Neuronal stem cell (in vitro differentiated cells): ENCODE measurements at regions not wholly inside any gene's neighbourhood (a gene's known extent, or its start where the extent isn't known, plus 50 kb on each side); places are given as distances from the start of the nearest gene placed in this dataset.

Experiments used
- DNase-seq: peaks from one replicate; pipeline ENCODE4 v3.0.0-alpha.2; 2013; ENCODE audit warnings: low spot score
- H2AFZ ChIP-seq: one replicate; pipeline ENCODE4 v1.6.1; 2013; ENCODE audit warnings: mild to moderate bottlenecking, low read length, inconsistent platforms
- H2AK5ac ChIP-seq: 2 replicates; pipeline ENCODE4 v1.6.1; 2013; ENCODE audit warnings: low read depth, mild to moderate bottlenecking, inconsistent platforms, low read length, moderate library complexity, mixed read lengths
- H2BK120ac ChIP-seq: 2 replicates; pipeline ENCODE4 v1.6.1; 2013; ENCODE audit warnings: low read depth, mild to moderate bottlenecking, inconsistent platforms, low read length, moderate library complexity, mixed read lengths
- H2BK12ac ChIP-seq: one replicate; pipeline ENCODE4 v1.6.1; 2013; ENCODE audit warnings: low read length, inconsistent platforms
- H2BK15ac ChIP-seq: 2 replicates; pipeline ENCODE4 v1.6.1; 2013; ENCODE audit warnings: mild to moderate bottlenecking, low read length, inconsistent platforms, mixed read lengths
- H2BK5ac ChIP-seq: one replicate; pipeline ENCODE4 v1.6.1; 2013; ENCODE audit warnings: inconsistent platforms, mild to moderate bottlenecking, low read length, moderate library complexity
- H3K14ac ChIP-seq: one replicate; pipeline ENCODE4 v1.6.1; 2013; ENCODE audit warnings: low read length, inconsistent platforms
- H3K18ac ChIP-seq: 2 replicates; pipeline ENCODE4 v1.6.1; 2013; ENCODE audit warnings: low read length, inconsistent platforms
- H3K23ac ChIP-seq: 2 replicates; pipeline ENCODE4 v1.6.1; 2013; ENCODE audit warnings: low read depth, mild to moderate bottlenecking, mixed read lengths, low read length, inconsistent platforms; ENCODE audit not compliant: poor library complexity
- H3K27ac ChIP-seq: replicated peaks from 3 replicates; pipeline ENCODE4 v1.5.1; 2013; ENCODE audit warnings: low read length, inconsistent platforms
- H3K27me3 ChIP-seq, 3 experiments: 2 replicates each; pipeline ENCODE4 v1.6.1; 2013; ENCODE audit warnings: low read length in 3 of 3, mild to moderate bottlenecking in 2 of 3, inconsistent platforms in 1 of 3, low read depth in 1 of 3, mixed read lengths in 1 of 3, moderate library complexity in 1 of 3; ENCODE audit not compliant: control insufficient read depth in 3 of 3, insufficient read depth in 3 of 3
- H3K36me3 ChIP-seq, 2 donors: replicated peaks in 1 of 2; 2 replicates each; pipeline ENCODE4 v1.6.1; 2013; ENCODE audit warnings: low read length in 2 of 2; ENCODE audit not compliant: control insufficient read depth in 2 of 2, insufficient read depth in 2 of 2
- H3K4ac ChIP-seq: 2 replicates; pipeline ENCODE4 v1.6.1; 2013; ENCODE audit warnings: inconsistent platforms, mild to moderate bottlenecking, low read length, moderate library complexity
- H3K4me1 ChIP-seq, 2 donors: 1 replicate in 1 of 2; 2 replicates in 1 of 2; pipeline ENCODE4 v1.6.1; 2013; ENCODE audit warnings: low read length in 2 of 2, low read depth in 1 of 2; ENCODE audit not compliant: control insufficient read depth in 2 of 2, insufficient read depth in 1 of 2
- H3K4me2 ChIP-seq: one replicate; pipeline ENCODE4 v1.6.1; 2013; ENCODE audit warnings: mild to moderate bottlenecking, low read length, inconsistent platforms; ENCODE audit not compliant: insufficient read depth, poor library complexity, severe bottlenecking
- H3K4me3 ChIP-seq, 2 donors: 2 replicates each; pipeline ENCODE4 v1.5.1; 2013; ENCODE audit warnings: low read length in 2 of 2, mild to moderate bottlenecking in 2 of 2, inconsistent platforms in 1 of 2, moderate library complexity in 1 of 2
- H3K79me1 ChIP-seq: one replicate; pipeline ENCODE4 v1.6.1; 2013; ENCODE audit warnings: low read depth, mild to moderate bottlenecking, inconsistent platforms, low read length, moderate library complexity
- H3K9ac ChIP-seq: one replicate; pipeline ENCODE4 v1.6.1; 2013; ENCODE audit warnings: mild to moderate bottlenecking, low read depth, low read length, inconsistent platforms; ENCODE audit not compliant: poor library complexity
- H3K9me3 ChIP-seq, 2 donors: replicated peaks in 1 of 2; 2 replicates each; pipeline versions ENCODE3 to v1.6.1; 2013; ENCODE audit warnings: low read length in 2 of 2, mild to moderate bottlenecking in 2 of 2, inconsistent platforms in 1 of 2, low read depth in 1 of 2, mixed read lengths in 1 of 2, moderate library complexity in 1 of 2; ENCODE audit not compliant: control insufficient read depth in 2 of 2, insufficient read depth in 1 of 2
- H4K8ac ChIP-seq: one replicate; pipeline ENCODE4 v1.6.1; 2013; ENCODE audit warnings: low read depth, mild to moderate bottlenecking, inconsistent platforms, low read length, moderate library complexity
- H4K91ac ChIP-seq: one replicate; pipeline ENCODE4 v1.6.1; 2013; ENCODE audit warnings: low read length, low read depth, mild to moderate bottlenecking, inconsistent platforms; ENCODE audit not compliant: poor library complexity
- WGBS, 2 donors: extraction: QIAGEN DNeasy Blood & Tissue Kit; methylation state at CpG; one replicate each; pipeline ENCODE4 v1.1.7; 2013; ENCODE audit warnings: missing lambda C conversion rate in 2 of 2, mixed read lengths in 1 of 2; ENCODE audit not compliant: insufficient read length in 2 of 2, insufficient replicate concordance in 1 of 2; ENCODE audit errors: extremely low coverage in 2 of 2; 5-methylcytosine and 5-hydroxymethylcytosine counted together

DNA sequence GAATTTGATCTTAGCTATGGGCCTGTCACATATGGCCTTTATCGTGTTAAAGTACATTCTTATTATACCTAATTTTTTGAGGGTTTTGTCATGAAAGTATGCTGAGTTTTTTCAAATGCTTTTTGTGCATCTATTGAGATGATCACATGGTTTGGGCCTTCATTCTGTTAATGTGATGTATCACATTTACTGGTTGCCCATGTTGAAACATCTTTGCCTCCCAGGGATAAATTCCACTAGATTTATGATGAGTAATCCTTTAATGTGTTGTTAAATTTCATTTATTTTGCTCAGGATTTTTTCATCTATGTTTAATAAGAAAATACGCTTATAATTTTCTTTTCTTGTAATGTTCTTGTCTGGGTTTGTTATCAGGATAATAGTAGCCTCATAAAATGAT is 442.0 kb downstream of the MDFIC start:
- no peaks in the 10 kb centered on the region for H3K9me3 ChIP-seq
- no peak overlapping the region for H3K4me2 ChIP-seq
- H3K14ac ChIP-seq: no peak overlapping the region
- WGBS, 2 donors: no CpG with 5 or more reads among the region's 2 CpGs
- H2BK12ac ChIP-seq: no peak overlapping the region
- H2BK5ac ChIP-seq: no peak overlapping the region
- H2AFZ ChIP-seq: no peak overlapping the region
- H3K79me1 ChIP-seq: no peaks in the 10 kb centered on the region
- H3K9ac ChIP-seq: no peak overlapping the region
- no peak overlapping the region for H2AK5ac ChIP-seq
- no peak for DNase-seq
- no peaks in the 10 kb centered on the region for H3K4me1 ChIP-seq
- H4K91ac ChIP-seq: no peak overlapping the region
- H2BK15ac ChIP-seq: no peak overlapping the region
- H3K27me3 ChIP-seq: no peaks in the 10 kb centered on the region
- no peak overlapping the region for H3K18ac ChIP-seq
- no peaks in the 10 kb centered on the region for H3K36me3 ChIP-seq
- no peak overlapping the region for H3K4me3 ChIP-seq
- H2BK120ac ChIP-seq: no peak overlapping the region
- H3K4ac ChIP-seq: no peak overlapping the region
- no peak overlapping the region for H4K8ac ChIP-seq
- no peak overlapping the region for H3K27ac ChIP-seq
- no peak overlapping the region for H3K23ac ChIP-seq

DNA sequence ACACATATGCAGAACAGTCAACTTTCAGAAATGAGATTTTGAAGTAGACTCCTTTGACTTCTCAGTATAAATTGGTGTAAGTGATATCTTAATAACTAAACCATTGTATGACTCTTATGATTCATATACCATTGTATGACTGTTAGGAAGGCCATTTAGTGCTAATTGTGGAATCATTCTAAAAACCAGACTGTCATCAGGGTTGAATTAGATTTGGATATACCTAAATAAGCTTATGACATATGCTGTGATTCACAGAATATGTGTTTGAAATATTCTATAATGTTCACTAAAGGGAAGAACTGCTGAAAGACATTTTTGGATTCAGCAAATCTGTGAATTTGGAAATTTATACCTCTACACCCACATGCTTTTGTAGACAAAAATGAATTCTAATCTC is 438.1 kb downstream of the MDFIC start:
- no peak overlapping the region for H3K4me3 ChIP-seq

DNA sequence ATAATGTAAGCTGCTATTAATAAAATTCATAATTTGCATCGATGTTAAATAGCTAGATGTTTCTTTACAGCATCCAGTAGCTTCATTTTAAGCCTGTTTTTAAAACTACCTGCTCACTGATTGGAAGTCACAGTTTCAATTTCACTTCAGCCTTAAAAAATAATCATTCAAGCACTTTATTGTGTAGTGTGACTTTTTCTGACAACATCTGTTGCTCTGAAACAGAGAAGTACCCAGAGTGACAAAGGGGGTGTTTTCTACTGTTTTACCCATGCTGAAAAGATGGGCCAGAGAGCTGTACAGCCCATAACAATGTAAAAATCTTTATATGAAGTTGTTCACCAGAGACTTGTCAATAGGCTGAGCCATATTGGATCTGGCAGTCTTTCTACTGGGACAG is 437.2 kb downstream of the MDFIC start:
- no CpG with 5 or more reads among the region's 1 CpG for WGBS, 2 donors

More for the DNA sequence above, 438.1 kb downstream of the MDFIC start:
- Histone ChIP-seq H3K27ac (no peak overlapping the region), H4K8ac (no peak overlapping the region), H3K23ac (no peak overlapping the region), H2BK120ac (no peak overlapping the region), H2BK15ac (no peak overlapping the region), H4K91ac (no peak overlapping the region), H3K9ac (no peak overlapping the region), H2AFZ (no peak overlapping the region), H3K4me2 (no peak overlapping the region), H2AK5ac (no peak overlapping the region), H3K4ac (no peak overlapping the region), H3K9me3 (no peaks in the 10 kb centered on the region), H3K14ac (no peak overlapping the region), H3K79me1 (no peaks in the 10 kb centered on the region), H3K36me3 (no peaks in the 10 kb centered on the region), H2BK12ac (no peak overlapping the region), H3K4me1 (no peaks in the 10 kb centered on the region), H3K27me3 (no peaks in the 10 kb centered on the region), H2BK5ac (no peak overlapping the region), H3K18ac (no peak overlapping the region)
- DNase-seq: no peak

DNA sequence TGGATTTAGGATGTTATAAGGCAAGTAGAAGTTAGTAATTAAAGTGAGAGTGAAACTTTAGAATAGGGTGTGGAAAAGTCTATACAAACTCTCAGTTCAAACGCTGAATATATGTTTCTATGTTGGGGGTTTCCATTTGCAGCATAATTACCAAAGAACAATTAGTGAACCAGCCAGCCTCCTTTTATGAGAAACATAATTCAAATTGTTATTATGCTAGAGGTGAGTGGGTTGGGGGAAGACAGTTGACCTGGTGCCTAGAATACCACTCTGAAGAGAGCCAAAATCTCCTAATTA is 435.8 kb downstream of the MDFIC start:
- Histone ChIP-seq H2BK15ac (no peak overlapping the region), H4K8ac (no peak overlapping the region), H3K4me1 (no peaks in the 10 kb centered on the region), H2AFZ (no peak overlapping the region), H3K9ac (no peak overlapping the region), H3K18ac (no peak overlapping the region), H3K4ac (no peak overlapping the region), H4K91ac (no peak overlapping the region), H2BK120ac (no peak overlapping the region), H3K4me2 (no peak overlapping the region), H3K14ac (no peak overlapping the region), H2BK5ac (no peak overlapping the region), H3K79me1 (no peaks in the 10 kb centered on the region), H3K36me3 (no peaks in the 10 kb centered on the region), H3K4me3 (no peak overlapping the region), H3K9me3 (no peaks in the 10 kb centered on the region), H3K23ac (no peak overlapping the region), H3K27ac (no peak overlapping the region), H2AK5ac (no peak overlapping the region), H3K27me3 (no peaks in the 10 kb centered on the region), H2BK12ac (no peak overlapping the region)
- no CpG with 5 or more reads among the region's 1 CpG for WGBS, 2 donors
- no peak for DNase-seq

More for the DNA sequence above, 437.2 kb downstream of the MDFIC start:
- H3K4me2 ChIP-seq: no peak overlapping the region
- no peak for DNase-seq
- H2BK5ac ChIP-seq: no peak overlapping the region
- no peak overlapping the region for H3K27ac ChIP-seq
- no peak overlapping the region for H2BK120ac ChIP-seq
- H3K4me3 ChIP-seq: no peak overlapping the region
- H3K79me1 ChIP-seq: no peaks in the 10 kb centered on the region
- H3K9ac ChIP-seq: no peak overlapping the region
- no peak overlapping the region for H3K4ac ChIP-seq
- no peak overlapping the region for H2BK12ac ChIP-seq
- H3K36me3 ChIP-seq: no peaks in the 10 kb centered on the region
- no peak overlapping the region for H2AK5ac ChIP-seq
- H4K91ac ChIP-seq: no peak overlapping the region
- H2BK15ac ChIP-seq: no peak overlapping the region
- no peak overlapping the region for H4K8ac ChIP-seq
- H3K23ac ChIP-seq: no peak overlapping the region
- no peaks in the 10 kb centered on the region for H3K4me1 ChIP-seq
- H3K18ac ChIP-seq: no peak overlapping the region
- H2AFZ ChIP-seq: peak overlapping the region; percentile 14
- H3K9me3 ChIP-seq: no peaks in the 10 kb centered on the region
- no peak overlapping the region for H3K14ac ChIP-seq
- no peaks in the 10 kb centered on the region for H3K27me3 ChIP-seq
